ENCODE measurements at regions not wholly inside any gene's neighbourhood (a gene's known extent, or its start where the extent isn't known, plus 50 kb on each side); places are given as distances from the start of the nearest gene placed in this dataset.

DNA sequence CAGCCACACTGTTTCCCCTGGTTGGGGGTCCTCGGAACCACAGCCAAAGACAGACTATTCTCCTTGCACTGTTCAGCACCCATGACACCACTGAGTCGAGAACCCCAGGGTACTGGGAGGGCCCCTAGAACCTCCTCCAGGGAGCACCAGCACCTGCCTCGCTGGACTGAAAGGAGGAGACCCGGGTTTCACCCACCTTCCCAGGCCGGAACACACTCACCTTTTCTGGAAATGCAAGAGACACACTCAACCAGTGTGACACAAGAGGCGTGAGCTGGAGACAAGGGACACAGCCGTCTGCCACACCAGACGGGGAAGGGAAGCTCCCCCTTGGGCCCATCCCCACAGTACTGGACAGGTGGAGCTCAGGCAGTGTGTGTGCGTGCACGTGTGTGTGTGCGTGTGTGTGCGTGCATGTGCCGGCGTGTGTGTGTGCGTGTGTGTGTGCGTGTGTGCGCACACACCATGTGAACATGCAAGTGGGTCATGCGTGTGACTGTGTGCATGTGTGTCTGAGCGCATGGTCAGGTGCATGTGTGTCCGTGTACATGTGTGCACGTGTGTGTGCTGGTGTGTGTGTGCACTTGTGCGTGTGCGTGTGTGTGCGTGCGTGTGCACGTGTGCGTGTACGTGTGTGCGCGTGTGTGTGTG is 128.8 kb upstream of the NKX1-1 start:
- no peaks in the 10 kb centered on the region for H3K4me1 ChIP-seq (ENCODE audit: control insufficient read depth, extremely low read depth, insufficient read depth, low read length)
- FAIRE-seq (no peak), DNase-seq (ENCODE audit: low read depth, low spot score) (no peak)
- ChIA-PET POLR2A (no interaction called here), CTCF (interaction anchor here (1.1 kb wide), 1 partner anchor 179 kb away, joined by 3 read pairs; no protein-coding TSS in a partner anchor)
- H4K20me1 ChIP-seq (replicated peaks; ENCODE audit: control insufficient read depth, extremely low read depth, insufficient read depth, low read length): no peaks in the 10 kb centered on the region
- H3K4me2 ChIP-seq (ENCODE audit: insufficient read depth, low read length): no peak overlapping the region
- no TSS peak for BruUV-seq (replicated peaks)
- no peaks in the 10 kb centered on the region for H3K79me2 ChIP-seq (ENCODE audit: control insufficient read depth, insufficient read depth, low read length)
- no peak overlapping the region for H3K4me3 ChIP-seq (replicated peaks in 1 of 3; ENCODE audit: insufficient read depth in 1 of 3, low read depth in 1 of 3, low read length in 3 of 3)
- TF ChIP-seq, protein P1, sequence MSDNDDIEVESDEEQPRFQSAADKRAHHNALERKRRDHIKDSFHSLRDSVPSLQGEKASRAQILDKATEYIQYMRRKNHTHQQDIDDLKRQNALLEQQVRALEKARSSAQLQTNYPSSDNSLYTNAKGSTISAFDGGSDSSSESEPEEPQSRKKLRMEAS (IDR thresholded peaks at IDR 0.05; ENCODE audit: insufficient read depth, insufficient read length): peak; percentile 16
- TF ChIP-seq EZH2 (IDR thresholded peaks at IDR 0.05; ENCODE audit: borderline replicate concordance, low read depth, low read length, severe bottlenecking): no peak
- TF ChIP-seq MYC (IDR thresholded peaks at IDR 0.05; ENCODE audit: low read depth, low read length): no peak
- TF ChIP-seq, protein P2, sequence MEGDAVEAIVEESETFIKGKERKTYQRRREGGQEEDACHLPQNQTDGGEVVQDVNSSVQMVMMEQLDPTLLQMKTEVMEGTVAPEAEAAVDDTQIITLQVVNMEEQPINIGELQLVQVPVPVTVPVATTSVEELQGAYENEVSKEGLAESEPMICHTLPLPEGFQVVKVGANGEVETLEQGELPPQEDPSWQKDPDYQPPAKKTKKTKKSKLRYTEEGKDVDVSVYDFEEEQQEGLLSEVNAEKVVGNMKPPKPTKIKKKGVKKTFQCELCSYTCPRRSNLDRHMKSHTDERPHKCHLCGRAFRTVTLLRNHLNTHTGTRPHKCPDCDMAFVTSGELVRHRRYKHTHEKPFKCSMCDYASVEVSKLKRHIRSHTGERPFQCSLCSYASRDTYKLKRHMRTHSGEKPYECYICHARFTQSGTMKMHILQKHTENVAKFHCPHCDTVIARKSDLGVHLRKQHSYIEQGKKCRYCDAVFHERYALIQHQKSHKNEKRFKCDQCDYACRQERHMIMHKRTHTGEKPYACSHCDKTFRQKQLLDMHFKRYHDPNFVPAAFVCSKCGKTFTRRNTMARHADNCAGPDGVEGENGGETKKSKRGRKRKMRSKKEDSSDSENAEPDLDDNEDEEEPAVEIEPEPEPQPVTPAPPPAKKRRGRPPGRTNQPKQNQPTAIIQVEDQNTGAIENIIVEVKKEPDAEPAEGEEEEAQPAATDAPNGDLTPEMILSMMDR (IDR thresholded peaks at IDR 0.05; ENCODE audit: extremely low read depth in 1 of 2, insufficient read depth in 1 of 2, low read depth in 1 of 2, low read length in 2 of 2): no peak
- TF ChIP-seq JUN (IDR thresholded peaks at IDR 0.05; ENCODE audit: borderline replicate concordance, insufficient read depth, insufficient read length, low read depth): no peak
- TF ChIP-seq GATA2 (IDR thresholded peaks at IDR 0.05; ENCODE audit: insufficient read depth, insufficient read length, low read depth, low read length): no peak
- dilution Hi-C loops (cut with MboI; ENCODE audit: extremely low pct_ligation_motif_present, low sequenced_read_pairs) (no loop called here), intact Hi-C loops (cut with micrococcal nuclease) (no loop called here)
- no peaks in the 10 kb centered on the region for H3K36me3 ChIP-seq (ENCODE audit: control insufficient read depth in 2 of 2, extremely low read depth in 1 of 2, insufficient read depth in 2 of 2, low read length in 2 of 2)
- no peaks in the 10 kb centered on the region for H3K9me1 ChIP-seq (replicated peaks; ENCODE audit: control insufficient read depth, extremely low read depth, insufficient read depth, low read length)
- no peak overlapping the region for H3K27ac ChIP-seq (ENCODE audit: insufficient read depth, low read depth, low read length)
- no peak overlapping the region for H2AFZ ChIP-seq (ENCODE audit: low read depth, low read length)
- H3K9me3 ChIP-seq (replicated peaks; ENCODE audit: control insufficient read depth, insufficient read depth, low read length): no peaks in the 10 kb centered on the region
- no peak overlapping the region for H3K9ac ChIP-seq (replicated peaks; ENCODE audit: extremely low read depth, insufficient read depth, low read length)
- H3K27me3 ChIP-seq (ENCODE audit: control insufficient read depth in 2 of 2, insufficient read depth in 2 of 2, low read length in 2 of 2): no peaks in the 10 kb centered on the region

Data from endothelial cell of umbilical vein (primary cell).